NCI-H82 (cell line): ENCODE measurements at regions not wholly inside any gene's neighbourhood (a gene's known extent, or its start where the extent isn't known, plus 50 kb on each side); places are given as distances from the start of the nearest gene placed in this dataset.
A peak's percentile ranks its signal among the peaks of the same experiment; 100 is the strongest.
"Not testable (repeated sequence)": the region's sequence is repeated elsewhere in the genome, so short reads cannot be mapped to it uniquely, and the experiment has no call there.

ENCODE experiments used
- DNase-seq: peaks from one replicate; lab custom pipeline; 2025; lab: John Stamatoyannopoulos, UW

GRCh38 chr4:3613967-3614730 is 81.9 kb upstream of the LRPAP1 start:
- no peak for DNase-seq

GRCh38 chr4:3612934-3613333 is 80.7 kb upstream of the LRPAP1 start:
- DNase-seq = no peak

- DNase-seq = no peak
These were observed 80.1 kb upstream of the LRPAP1 start for GRCh38 chr4:3612281-3612680.

- DNase-seq = no peak
These were observed 79.6 kb upstream of the LRPAP1 start for GRCh38 chr4:3611778-3612177.

- not testable (repeated sequence) for DNase-seq
These were observed 78.6 kb upstream of the LRPAP1 start for GRCh38 chr4:3610851-3611250.

- DNase-seq = not testable (repeated sequence)
These were observed 77.7 kb upstream of the LRPAP1 start for GRCh38 chr4:3609905-3610304.

- DNase-seq = peak; percentile 60
These were observed 75.7 kb upstream of the LRPAP1 start for GRCh38 chr4:3607690-3608552.

- not testable (repeated sequence) for DNase-seq
These were observed 74.6 kb upstream of the LRPAP1 start for GRCh38 chr4:3606850-3607249.

GRCh38 chr4:3606271-3606670 is 74.0 kb upstream of the LRPAP1 start:
- DNase-seq = not testable (repeated sequence)

- DNase-seq = no peak
These were observed 73.3 kb upstream of the LRPAP1 start for GRCh38 chr4:3605491-3605890.

GRCh38 chr4:3602886-3603645 is 70.8 kb upstream of the LRPAP1 start:
- not testable (repeated sequence) for DNase-seq

GRCh38 chr4:3601992-3602391 is 69.8 kb upstream of the LRPAP1 start:
- no peak for DNase-seq

GRCh38 chr4:3601108-3601690 is 69.0 kb upstream of the LRPAP1 start:
- not testable (repeated sequence) for DNase-seq

GRCh38 chr4:3599951-3600350 is 67.7 kb upstream of the LRPAP1 start:
- no peak for DNase-seq

- DNase-seq = no peak
These were observed 66.5 kb upstream of the LRPAP1 start for GRCh38 chr4:3598695-3599227.

GRCh38 chr4:3597896-3598505 is 65.8 kb upstream of the LRPAP1 start:
- not testable (repeated sequence) for DNase-seq

GRCh38 chr4:3596957-3597733 is 64.9 kb upstream of the LRPAP1 start:
- not testable (repeated sequence) for DNase-seq

GRCh38 chr4:3595627-3596291 is 63.5 kb upstream of the LRPAP1 start:
- DNase-seq = not testable (repeated sequence)

GRCh38 chr4:3594751-3595150 is 62.5 kb upstream of the LRPAP1 start:
- DNase-seq = not testable (repeated sequence)
